ENCODE measurements at regions not wholly inside any gene's neighbourhood (a gene's known extent, or its start where the extent isn't known, plus 50 kb on each side); places are given as distances from the start of the nearest gene placed in this dataset.

GRCh38 chr5:138657360-138657759, 82.2 kb upstream of the HSPA9 start:
- ChIA-PET POLR2A (no interaction called here), CTCF (interaction anchor here (1.6 to 3.7 kb wide), 2 partner anchors 9 to 14 kb away, joined by 3 to 34 read pairs; no protein-coding TSS in a partner anchor)

GRCh38 chr5:138656916-138657315, 81.7 kb upstream of the HSPA9 start:
- no peak overlapping the region for H3K4me3 ChIP-seq (ENCODE audit: low read depth, low read length)
- POLR2A ChIA-PET = no interaction called here
- no peak for DNase-seq (ENCODE audit: low read depth, low spot score)
- TF ChIP-seq CTCF (IDR thresholded peaks at IDR 0.05; ENCODE audit: insufficient read depth, low read length, missing control alignments) = no peak
- CTCF ChIA-PET = interaction anchor here (1.6 to 3.7 kb wide), 2 partner anchors 9 to 14 kb away, joined by 3 to 34 read pairs; no protein-coding TSS in a partner anchor

More at GRCh38 chr5:138657360-138657759, 82.2 kb upstream of the HSPA9 start:
- no peak for TF ChIP-seq CTCF (IDR thresholded peaks at IDR 0.05; ENCODE audit: insufficient read depth, low read length, missing control alignments)
- H3K4me3 ChIP-seq (ENCODE audit: low read depth, low read length) = no peak overlapping the region
- DNase-seq (ENCODE audit: low read depth, low spot score) = no peak

- TF ChIP-seq CTCF (IDR thresholded peaks at IDR 0.05; ENCODE audit: insufficient read depth, low read length, missing control alignments) = no peak
- ChIA-PET POLR2A (no interaction called here), CTCF (interaction anchor here (1.6 to 3.7 kb wide), 2 partner anchors 8 to 13 kb away, joined by 3 to 34 read pairs; no protein-coding TSS in a partner anchor)
- no peak overlapping the region for H3K4me3 ChIP-seq (ENCODE audit: low read depth, low read length)
- no peak for DNase-seq (ENCODE audit: low read depth, low spot score)
Measured at GRCh38 chr5:138655530-138656190, 80.5 kb upstream of the HSPA9 start.

- no peak for TF ChIP-seq CTCF (IDR thresholded peaks at IDR 0.05; ENCODE audit: insufficient read depth, low read length, missing control alignments)
- ChIA-PET CTCF (interaction anchor here (1.5 to 8.7 kb wide), 3 partner anchors 10 to 14 kb away, joined by 4 to 72 read pairs (median 34); no protein-coding TSS in a partner anchor), POLR2A (interaction anchor here (0.7 kb wide), 1 partner anchor 51 kb away, joined by 3 read pairs; no protein-coding TSS in a partner anchor)
- no peak overlapping the region for H3K4me3 ChIP-seq (ENCODE audit: low read depth, low read length)
- no peak for DNase-seq (ENCODE audit: low read depth, low spot score)
Measured at GRCh38 chr5:138654281-138654867, 79.2 kb upstream of the HSPA9 start.

- TF ChIP-seq CTCF (IDR thresholded peaks at IDR 0.05; ENCODE audit: insufficient read depth, low read length, missing control alignments) = peak; percentile 28
- CTCF ChIA-PET = interaction anchor here (0.8 to 8.7 kb wide), 3 partner anchors 11 to 232 kb away, joined by 3 to 72 read pairs (median 4); no protein-coding TSS in a partner anchor
- POLR2A ChIA-PET = no interaction called here
- DNase-seq (ENCODE audit: low read depth, low spot score) = no peak
- H3K4me3 ChIP-seq (ENCODE audit: low read depth, low read length) = no peak overlapping the region
Measured at GRCh38 chr5:138653502-138653901, 78.3 kb upstream of the HSPA9 start.

- TF ChIP-seq CTCF (IDR thresholded peaks at IDR 0.05; ENCODE audit: insufficient read depth, low read length, missing control alignments) = no peak
- CTCF ChIA-PET = interaction anchor here (8.7 kb wide), 1 partner anchor 11 kb away, joined by 72 read pairs; no protein-coding TSS in a partner anchor
- H3K4me3 ChIP-seq (ENCODE audit: low read depth, low read length) = no peak overlapping the region
- no peak for DNase-seq (ENCODE audit: low read depth, low spot score)
- POLR2A ChIA-PET = no interaction called here
Measured at GRCh38 chr5:138651767-138652117, 76.5 kb upstream of the HSPA9 start.

Measured in AG04449 (cell line).